Lower lobe of right lung (tissue), 2 donors: ENCODE measurements at regions not wholly inside any gene's neighbourhood (a gene's known extent, or its start where the extent isn't known, plus 50 kb on each side); places are given as distances from the start of the nearest gene placed in this dataset.

Experiments
- ATAC-seq, 2 donors: fragments of 200-7000 bp; cut with Tn5 transposase; one replicate each; pipeline ENCODE4 v1.9.1; 2020 to 2022; ENCODE audit warnings: mild to moderate bottlenecking in 2 of 2, moderate library complexity in 2 of 2
- DNase-seq: peaks from one replicate; pipeline ENCODE4 v3.0.0-alpha.2; 2020
- H3K27ac ChIP-seq: fragments of 200-600 bp; one replicate; pipeline ENCODE4 v1.8.0; 2022
- H3K27me3 ChIP-seq: fragments of 200-600 bp; one replicate; pipeline ENCODE4 v1.8.0; 2022; ENCODE audit warnings: low read depth
- H3K36me3 ChIP-seq: fragments of 200-600 bp; one replicate; pipeline ENCODE4 v1.8.0; 2022; ENCODE audit warnings: mild to moderate bottlenecking
- H3K4me1 ChIP-seq: fragments of 200-600 bp; one replicate; pipeline ENCODE4 v1.8.0; 2022
- H3K4me3 ChIP-seq: fragments of 200-600 bp; one replicate; pipeline ENCODE4 v1.8.0; 2022; ENCODE audit warnings: mild to moderate bottlenecking
- H3K9me3 ChIP-seq: fragments of 200-600 bp; one replicate; pipeline ENCODE4 v1.8.0; 2022
- CTCF ChIP-seq: fragments of 200-600 bp; IDR thresholded peaks from one replicate; pipeline ENCODE4 v1.8.0; 2022; ENCODE audit warnings: antibody characterized with exemption, mild to moderate bottlenecking
- intact Hi-C: fragments of 100-400 bp; cut with DNase I; formaldehyde crosslinking; loops from one replicate; pipeline ENCODE4 v1.11.0; 2022
- donor health status: DM: no; HTN: yes; CAD: no; lungs with severe emphysema.

GRCh38 chr3:80668600-80669294, 900.9 kb upstream of the ROBO1 start:
- ATAC-seq: no peak

GRCh38 chr3:80668100-80668499, 900.3 kb upstream of the ROBO1 start:
- ATAC-seq: no peak

More at GRCh38 chr3:80668600-80669294, 900.9 kb upstream of the ROBO1 start:
- Histone ChIP-seq H3K4me3 (no peak overlapping the region), H3K27me3 (no peaks in the 10 kb centered on the region), H3K9me3 (peaks cover 7% of the 10 kb centered on the region), H3K27ac (no peak overlapping the region), H3K4me1 (no peaks in the 10 kb centered on the region), H3K36me3 (no peaks in the 10 kb centered on the region)
- no peak for TF ChIP-seq CTCF
- no peak for DNase-seq
- intact Hi-C loops: no loop called here

GRCh38 chr3:80663426-80663825, 895.6 kb upstream of the ROBO1 start:
- ATAC-seq (no peak), DNase-seq (no peak)
- Histone ChIP-seq H3K4me3 (no peak overlapping the region), H3K4me1 (no peaks in the 10 kb centered on the region), H3K27me3 (no peaks in the 10 kb centered on the region), H3K27ac (no peak overlapping the region), H3K9me3 (peaks cover 6% of the 10 kb centered on the region), H3K36me3 (no peaks in the 10 kb centered on the region)
- no peak for TF ChIP-seq CTCF
- intact Hi-C loops: no loop called here

More at GRCh38 chr3:80668100-80668499, 900.3 kb upstream of the ROBO1 start:
- Histone ChIP-seq H3K27ac (no peak overlapping the region), H3K36me3 (no peaks in the 10 kb centered on the region), H3K4me1 (no peaks in the 10 kb centered on the region), H3K9me3 (peaks cover 7% of the 10 kb centered on the region), H3K4me3 (no peak overlapping the region), H3K27me3 (no peaks in the 10 kb centered on the region)
- intact Hi-C loops: no loop called here
- TF ChIP-seq CTCF: no peak
- DNase-seq: no peak

GRCh38 chr3:80655216-80655615, 887.4 kb upstream of the ROBO1 start:
- no peak overlapping the region for H3K27ac ChIP-seq
- intact Hi-C loops: no loop called here
- no peaks in the 10 kb centered on the region for H3K36me3 ChIP-seq
- H3K4me3 ChIP-seq: no peak overlapping the region
- no peaks in the 10 kb centered on the region for H3K27me3 ChIP-seq
- ATAC-seq: no peak
- H3K4me1 ChIP-seq: no peaks in the 10 kb centered on the region
- H3K9me3 ChIP-seq: no peaks in the 10 kb centered on the region
- TF ChIP-seq CTCF: no peak
- DNase-seq: no peak

- H3K27ac ChIP-seq: no peak overlapping the region
- no peaks in the 10 kb centered on the region for H3K4me1 ChIP-seq
- no peaks in the 10 kb centered on the region for H3K36me3 ChIP-seq
- TF ChIP-seq CTCF: no peak
- ATAC-seq: no peak
- intact Hi-C loops: no loop called here
- no peak overlapping the region for H3K4me3 ChIP-seq
- DNase-seq: no peak
- no peaks in the 10 kb centered on the region for H3K27me3 ChIP-seq
- H3K9me3 ChIP-seq: no peaks in the 10 kb centered on the region
These were observed 881.4 kb upstream of the ROBO1 start for GRCh38 chr3:80649170-80649569.
